ENCODE measurements at regions not wholly inside any gene's neighbourhood (a gene's known extent, or its start where the extent isn't known, plus 50 kb on each side); places are given as distances from the start of the nearest gene placed in this dataset.

GRCh38 chr5:6806668-6807067 lies 93.4 kb downstream of the TENT4A start:
- DNase-seq (ENCODE audit: low read depth): no peak

GRCh38 chr5:6808462-6808861 lies 95.2 kb downstream of the TENT4A start:
- no peak for DNase-seq (ENCODE audit: low read depth)

- DNase-seq (ENCODE audit: low read depth): no peak
Observed at GRCh38 chr5:6810641-6811405, 97.6 kb downstream of the TENT4A start.

- DNase-seq (ENCODE audit: low read depth): no peak
Observed at GRCh38 chr5:6812091-6812490, 98.9 kb downstream of the TENT4A start.

GRCh38 chr5:6812800-6813731 lies 99.8 kb downstream of the TENT4A start:
- DNase-seq (ENCODE audit: low read depth): peak; percentile 57

GRCh38 chr5:6814816-6815215 lies 101.6 kb downstream of the TENT4A start:
- no peak for DNase-seq (ENCODE audit: low read depth)

GRCh38 chr5:6818594-6819511 lies 105.6 kb downstream of the TENT4A start:
- peak; percentile 11 for DNase-seq (ENCODE audit: low read depth)

GRCh38 chr5:6819521-6819920 lies 106.3 kb downstream of the TENT4A start:
- no peak for DNase-seq (ENCODE audit: low read depth)

- no peak for DNase-seq (ENCODE audit: low read depth)
Observed at GRCh38 chr5:6820851-6821479, 107.7 kb downstream of the TENT4A start.

- DNase-seq (ENCODE audit: low read depth): no peak
Observed at GRCh38 chr5:6822068-6822467, 108.8 kb downstream of the TENT4A start.

- no peak for DNase-seq (ENCODE audit: low read depth)
Observed at GRCh38 chr5:6822556-6823343, 109.5 kb downstream of the TENT4A start.

GRCh38 chr5:6823996-6824395 lies 110.8 kb downstream of the TENT4A start:
- DNase-seq (ENCODE audit: low read depth): no peak

GRCh38 chr5:6825678-6826244 lies 112.5 kb downstream of the TENT4A start:
- no peak for DNase-seq (ENCODE audit: low read depth)

- no peak for DNase-seq (ENCODE audit: low read depth)
Observed at GRCh38 chr5:6826756-6827155, 113.5 kb downstream of the TENT4A start.

- DNase-seq (ENCODE audit: low read depth): no peak
Observed at GRCh38 chr5:6827526-6828219, 114.4 kb downstream of the TENT4A start.

GRCh38 chr5:6829150-6829784 lies 116.0 kb downstream of the TENT4A start:
- peak; percentile 40 for DNase-seq (ENCODE audit: low read depth)

- no peak for DNase-seq (ENCODE audit: low read depth)
Observed at GRCh38 chr5:6830643-6831239, 117.5 kb downstream of the TENT4A start.

Data from stromal cell of bone marrow (primary cell).